ENCODE measurements at regions not wholly inside any gene's neighbourhood (a gene's known extent, or its start where the extent isn't known, plus 50 kb on each side); places are given as distances from the start of the nearest gene placed in this dataset.

DNA sequence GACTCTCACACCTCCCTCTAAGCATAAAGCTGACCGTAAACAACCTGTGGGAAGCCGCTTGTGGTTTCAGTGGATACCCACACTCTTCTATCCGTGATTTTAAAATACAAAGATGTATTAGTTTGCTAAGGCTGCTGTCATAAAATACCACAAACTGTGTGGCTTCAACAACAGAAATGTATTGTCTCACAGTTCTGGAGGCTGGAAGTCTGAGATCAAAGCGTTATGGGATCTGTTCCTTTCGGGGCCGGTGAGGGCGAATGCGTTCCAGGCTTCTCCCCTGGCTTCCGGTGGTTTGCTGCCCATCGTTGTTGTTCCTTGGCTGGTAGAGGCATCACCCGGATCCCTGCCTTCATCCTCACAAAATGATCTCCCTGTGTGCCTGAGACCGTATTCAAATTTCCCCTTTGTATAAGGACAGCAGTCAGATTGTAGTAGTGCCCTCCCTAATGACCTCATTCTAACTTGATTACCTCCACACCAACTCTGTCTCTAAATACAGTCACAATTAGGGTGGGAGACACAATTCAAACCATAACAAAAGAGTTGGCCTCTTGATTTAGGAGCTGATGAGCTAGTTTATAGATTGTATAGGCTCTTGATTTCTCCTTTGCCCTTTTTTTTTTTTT, 210.6 kb upstream of the SOX4 start:
- TF ChIP-seq POLR2AphosphoS5 (IDR thresholded peaks at IDR 0.05; ENCODE audit: low read depth, low read length) (no peak), POLR2A (IDR thresholded peaks at IDR 0.05; ENCODE audit: low read depth, low read length) (no peak)
